HG02571 (cell line): ENCODE measurements at regions not wholly inside any gene's neighbourhood (a gene's known extent, or its start where the extent isn't known, plus 50 kb on each side); places are given as distances from the start of the nearest gene placed in this dataset.
"Not testable (repeated sequence)": the region's sequence is repeated elsewhere in the genome, so short reads cannot be mapped to it uniquely, and the experiment has no call there.

ENCODE experiments used
- ATAC-seq: cut with Tn5 transposase; IDR thresholded peaks from one replicate; pipeline ENCODE4 v1.9.1; 2021; ENCODE audit warnings: mild to moderate bottlenecking, moderate library complexity; ENCODE audit not compliant: unreplicated experiment

- no peak for ATAC-seq
Observed at GRCh38 chr6:68575765-68576439, 59.2 kb upstream of the ADGRB3 start.

- ATAC-seq, result peak; percentile 33
Observed at GRCh38 chr6:68572975-68573374, 62.1 kb upstream of the ADGRB3 start.

DNA sequence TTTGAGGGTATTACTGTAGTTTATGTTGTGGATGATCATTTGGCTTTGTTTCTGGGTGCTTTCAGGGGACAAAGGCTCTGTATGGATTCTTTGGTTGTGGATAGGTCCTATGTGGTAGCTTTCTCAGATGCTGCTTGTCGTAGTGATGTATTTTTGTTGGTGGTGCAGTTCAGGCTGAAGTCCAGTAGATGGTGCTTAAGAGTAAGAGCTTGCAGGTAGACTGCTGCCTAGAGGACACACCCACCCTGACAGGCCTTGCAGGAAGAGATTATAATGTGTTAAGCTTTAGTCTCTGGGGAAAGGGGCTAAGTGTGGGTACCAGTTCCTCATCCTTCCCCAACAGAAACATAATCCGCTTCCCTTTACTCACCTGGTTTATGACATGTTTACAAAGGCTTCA is 62.6 kb upstream of the ADGRB3 start:
- ATAC-seq, result peak; percentile 92

GRCh38 chr6:68559716-68560115 is 75.4 kb upstream of the ADGRB3 start:
- ATAC-seq, result no peak

- no peak for ATAC-seq
Observed at GRCh38 chr6:68559070-68559469, 76.0 kb upstream of the ADGRB3 start.

DNA sequence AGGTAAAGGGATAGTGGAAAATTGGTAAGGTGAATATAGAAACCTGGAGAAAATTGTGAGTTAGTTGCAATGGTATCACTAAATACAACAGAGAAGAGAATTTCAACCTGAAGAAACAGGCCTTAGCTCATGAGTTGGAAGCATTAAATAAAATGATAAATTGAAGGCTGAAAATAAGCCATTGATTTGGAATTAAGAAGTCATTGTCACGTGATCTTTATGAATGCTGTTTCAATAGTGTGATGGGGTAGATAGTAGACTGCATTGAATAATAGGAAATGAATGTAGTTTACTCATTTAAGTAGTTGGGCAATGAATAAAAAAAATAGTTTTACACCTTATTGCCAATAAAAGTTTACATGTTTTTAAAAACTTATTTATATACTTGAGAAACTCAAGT is 88.5 kb upstream of the ADGRB3 start:
- no peak for ATAC-seq

GRCh38 chr6:68544450-68544849 is 90.6 kb upstream of the ADGRB3 start:
- no peak for ATAC-seq

DNA sequence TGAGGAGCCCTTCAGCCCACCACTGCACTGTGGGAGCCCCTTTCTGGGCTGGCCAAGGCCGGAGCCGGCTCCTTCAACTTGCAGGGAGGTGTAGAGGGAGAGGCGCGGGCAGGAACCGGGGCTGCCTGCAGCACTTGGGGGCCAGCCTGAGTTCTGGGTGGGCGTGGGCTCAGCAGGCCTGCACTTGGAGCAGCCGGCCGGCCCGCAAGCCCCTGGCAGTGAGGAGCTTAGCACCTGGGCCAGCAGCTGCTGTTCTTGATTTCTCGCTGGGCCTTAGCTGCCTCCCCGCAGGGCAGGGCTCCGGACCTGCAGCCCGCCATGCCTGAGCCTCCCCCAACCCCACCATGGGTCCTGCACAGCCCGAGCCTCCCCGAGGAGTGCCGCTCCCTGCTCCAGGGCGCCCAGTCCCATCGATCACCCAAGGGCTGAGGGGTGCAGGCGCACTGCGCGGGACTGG is 101.7 kb upstream of the ADGRB3 start:
- no peak for ATAC-seq

DNA sequence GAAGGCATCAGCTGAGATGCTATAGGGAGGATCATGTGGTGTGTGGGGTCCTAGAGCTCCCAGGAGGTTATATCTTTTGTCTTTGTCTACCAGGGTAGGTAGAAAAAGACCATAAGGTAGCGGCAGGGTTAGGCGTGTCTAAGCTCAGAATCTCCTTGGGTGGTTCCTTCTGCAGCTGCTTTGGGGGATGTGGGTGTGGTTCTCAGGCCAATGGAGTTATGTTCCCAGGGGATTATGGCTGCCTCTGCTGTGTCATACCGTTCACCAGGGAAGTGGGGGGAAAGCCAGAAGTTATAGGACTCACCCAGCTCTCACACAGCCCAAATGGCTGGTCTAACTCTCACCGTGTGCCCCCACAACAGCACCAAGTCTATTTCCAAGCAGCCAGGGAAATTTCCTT is 107.4 kb upstream of the ADGRB3 start:
- ATAC-seq, result no peak

DNA sequence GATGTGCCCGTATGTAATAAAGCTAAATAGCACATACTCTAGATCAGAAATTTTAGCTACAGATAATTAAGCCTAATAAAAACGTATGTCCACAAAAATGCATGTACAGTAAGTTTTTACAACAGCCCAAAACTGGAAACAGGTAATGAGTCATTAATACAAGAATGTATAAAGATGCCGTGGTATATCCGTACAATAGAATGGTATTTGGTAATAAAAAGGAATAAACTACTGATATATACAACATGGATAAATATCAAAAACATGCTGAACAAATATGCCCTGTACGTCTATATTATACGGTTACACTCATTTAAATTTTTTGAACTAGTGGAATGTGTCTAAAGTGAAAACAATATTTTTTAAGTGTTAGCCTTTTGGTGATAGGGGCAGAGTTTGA is 128.2 kb upstream of the ADGRB3 start:
- ATAC-seq, result no peak

DNA sequence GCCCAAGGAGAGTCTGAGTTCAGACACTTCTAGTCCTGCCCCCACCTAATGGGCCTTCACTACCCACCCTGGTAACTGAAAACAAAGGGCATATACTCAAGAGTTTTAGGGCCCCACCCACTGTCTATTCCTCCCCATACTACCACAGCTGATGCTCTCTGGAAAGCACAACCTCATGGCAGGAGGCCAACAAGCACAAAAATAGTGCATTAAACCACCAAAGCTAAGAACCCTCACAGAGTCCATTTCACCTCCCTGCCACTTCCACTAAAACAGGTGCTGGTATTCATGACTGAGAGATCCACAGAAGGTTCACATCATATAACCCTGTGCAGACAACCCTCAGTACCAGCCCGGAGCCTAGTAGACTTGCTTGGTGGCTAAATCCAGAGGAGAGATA is 132.1 kb upstream of the ADGRB3 start:
- no peak for ATAC-seq

- no peak for ATAC-seq
Observed at GRCh38 chr6:68497927-68498326, 137.2 kb upstream of the ADGRB3 start.

- ATAC-seq, result not testable (repeated sequence)
Observed at GRCh38 chr6:68494880-68495279, 140.2 kb upstream of the ADGRB3 start.

DNA sequence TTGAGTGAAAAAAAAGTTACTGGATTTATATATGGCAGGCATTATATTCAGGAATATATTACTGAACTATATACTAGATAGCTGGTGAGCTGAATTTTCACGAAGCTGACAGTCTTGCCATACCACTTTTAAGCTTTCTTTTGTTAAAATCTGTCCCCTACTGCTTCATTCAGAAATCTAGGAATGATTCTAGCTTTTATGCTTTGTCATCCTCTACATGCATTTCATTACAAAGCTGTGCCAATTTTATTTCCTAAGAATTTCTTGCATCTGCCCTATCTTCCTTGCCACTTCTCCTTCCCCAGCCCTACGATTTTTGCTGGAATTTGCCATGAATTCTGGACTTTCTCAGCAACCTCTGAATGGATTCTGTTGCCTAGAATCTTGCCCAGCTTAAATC is 158.5 kb upstream of the ADGRB3 start:
- ATAC-seq, result no peak

DNA sequence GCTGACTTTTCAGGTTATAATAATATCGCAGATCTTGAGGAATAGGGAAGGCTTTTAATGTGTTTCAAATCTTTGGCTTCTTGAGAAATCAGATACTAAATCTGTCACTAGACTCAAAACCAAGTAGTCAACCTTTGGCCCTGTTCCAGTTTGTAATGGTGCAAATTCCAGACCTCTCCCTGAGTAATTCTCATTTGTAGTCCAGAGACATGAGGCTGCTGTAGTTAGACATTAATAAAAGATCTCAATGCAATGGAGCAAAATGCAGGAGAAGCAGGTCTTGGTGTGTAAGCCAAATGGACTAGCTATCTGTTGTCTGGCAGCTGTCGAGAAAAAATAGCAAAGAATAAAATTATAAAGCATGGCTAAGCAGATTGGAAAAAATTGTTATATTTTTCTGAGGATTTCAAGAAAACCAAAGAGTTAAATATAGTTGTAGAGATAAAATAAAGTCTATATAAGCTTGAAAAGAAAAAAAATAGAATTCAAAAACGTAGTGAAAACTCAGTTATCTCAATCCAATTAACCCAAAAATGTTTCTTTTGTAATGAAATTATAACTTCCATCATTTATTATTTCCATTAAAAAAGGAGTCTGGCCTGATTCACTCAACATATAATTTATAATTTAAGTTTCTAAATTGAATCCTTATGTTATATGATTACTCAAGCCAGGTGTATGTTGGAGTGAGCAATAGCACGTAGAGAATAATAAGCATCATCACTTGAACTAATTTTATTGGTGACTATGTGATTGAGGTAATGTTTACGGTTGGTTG is 161.5 kb upstream of the ADGRB3 start:
- ATAC-seq, result no peak

- no peak for ATAC-seq
Observed at GRCh38 chr6:68468244-68468884, 166.7 kb upstream of the ADGRB3 start.

DNA sequence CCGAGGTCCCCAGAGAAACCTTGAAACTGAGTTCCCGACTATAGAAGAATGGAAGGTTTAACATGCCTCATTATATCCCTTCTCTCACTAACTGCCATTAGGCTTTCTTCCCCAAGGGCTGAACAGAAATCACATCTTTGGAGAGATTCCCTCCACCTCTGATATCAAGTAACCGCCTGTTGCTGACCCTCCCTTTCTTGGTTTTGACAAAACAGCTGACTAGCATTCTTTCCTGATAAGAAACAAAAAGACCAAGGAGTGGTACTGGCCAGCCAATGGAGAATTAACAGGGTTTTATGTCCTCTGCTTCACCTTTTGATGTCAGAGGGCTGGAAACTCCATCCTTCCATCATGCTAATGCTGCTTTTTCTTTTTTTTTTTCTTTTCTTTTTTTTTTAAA is 176.6 kb upstream of the ADGRB3 start:
- ATAC-seq, result no peak

DNA sequence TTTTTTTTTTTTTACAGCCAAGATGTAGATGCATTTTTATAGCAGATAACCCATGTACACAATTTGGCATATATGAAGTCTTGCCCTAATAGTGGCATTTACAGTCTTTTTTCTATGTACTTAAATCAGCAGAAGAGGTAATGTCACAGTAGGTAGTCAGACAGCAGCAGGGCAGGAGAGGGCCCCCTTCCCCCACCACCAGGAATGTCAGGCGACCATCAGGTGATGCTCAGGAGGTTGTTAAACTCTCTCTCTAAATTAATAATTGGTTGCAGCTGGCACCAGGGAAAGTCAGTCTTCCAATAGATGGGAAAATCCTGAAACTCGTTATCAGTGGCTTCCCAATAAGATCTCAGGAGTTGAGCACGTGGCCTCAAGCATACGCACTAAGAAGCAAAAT is 188.0 kb upstream of the ADGRB3 start:
- no peak for ATAC-seq

GRCh38 chr6:68445926-68446325 is 189.2 kb upstream of the ADGRB3 start:
- ATAC-seq, result no peak

DNA sequence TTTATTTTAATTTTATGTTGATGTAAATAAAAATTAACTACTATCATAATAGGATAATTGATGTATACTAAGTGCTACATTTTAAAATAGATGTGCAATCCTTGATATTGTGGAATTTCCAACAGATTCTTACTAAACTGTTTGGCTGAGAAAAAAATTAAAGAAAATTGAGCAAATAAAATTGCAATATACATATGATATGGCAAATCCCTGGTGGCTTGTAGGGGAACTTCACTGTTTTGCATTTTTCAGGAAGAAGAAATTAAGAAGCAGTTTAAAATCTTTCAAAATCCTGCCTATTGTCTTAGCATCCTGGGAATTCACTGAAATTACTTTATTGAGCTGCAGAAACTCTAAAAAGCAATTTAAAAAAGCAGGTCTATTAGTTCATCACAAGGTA is 191.4 kb upstream of the ADGRB3 start:
- ATAC-seq, result no peak

DNA sequence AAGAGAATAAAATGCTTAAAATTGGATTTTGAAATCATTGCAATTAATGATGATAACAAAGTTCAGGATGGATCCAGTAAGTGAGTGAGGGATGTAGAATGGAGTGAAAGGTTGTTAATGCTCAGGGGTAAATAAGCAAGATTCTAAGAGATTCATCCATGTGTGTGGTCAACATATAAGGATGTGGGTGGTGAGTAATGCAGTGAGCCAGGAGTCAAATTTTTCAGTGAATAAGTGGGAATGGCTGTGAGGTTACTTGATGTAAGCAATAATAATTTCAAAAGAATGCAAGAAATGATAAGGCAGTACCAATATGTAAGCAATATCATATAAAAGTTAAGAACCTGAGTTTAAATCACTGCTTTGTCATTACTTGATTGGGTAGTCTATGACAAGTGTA is 207.5 kb upstream of the ADGRB3 start:
- ATAC-seq, result no peak

- no peak for ATAC-seq
Observed at GRCh38 chr6:68410021-68410420, 225.1 kb upstream of the ADGRB3 start.
